Astrocyte (in vitro differentiated cells and primary cell): ENCODE measurements at regions not wholly inside any gene's neighbourhood (a gene's known extent, or its start where the extent isn't known, plus 50 kb on each side); places are given as distances from the start of the nearest gene placed in this dataset.

Experiments used
- DNase-seq: peaks from one replicate; pipeline ENCODE4 v3.0.0-alpha.2; 2010; ENCODE audit warnings: low read depth
- FAIRE-seq: peaks from 2 replicates; lab custom pipeline; 2011; peaks lifted over from hg19 to GRCh38; lab: Jason Lieb, UNC
- H2AFZ ChIP-seq: 2 replicates; pipeline ENCODE4 v1.6.0; 2012; ENCODE audit warnings: low read depth, low read length, inconsistent platforms
- H3K27ac ChIP-seq: 2 replicates; pipeline ENCODE4 v1.5.1; 2011; ENCODE audit warnings: low read depth, low read length, inconsistent platforms
- H3K27me3 ChIP-seq: 2 replicates; pipeline ENCODE4 v1.6.0; 2011; ENCODE audit warnings: low read length, inconsistent platforms; ENCODE audit not compliant: insufficient read depth
- H3K36me3 ChIP-seq: 2 replicates; pipeline ENCODE4 v1.5.1; 2011; ENCODE audit warnings: low read length, inconsistent platforms; ENCODE audit not compliant: insufficient read depth
- H3K4me1 ChIP-seq: 2 replicates; pipeline ENCODE4 v1.5.1; 2011; ENCODE audit warnings: low read length, inconsistent platforms; ENCODE audit not compliant: insufficient read depth
- H3K4me2 ChIP-seq: 2 replicates; pipeline ENCODE4 v1.6.0; 2012; ENCODE audit warnings: low read length, inconsistent platforms
- H3K4me3 ChIP-seq: 2 replicates; pipeline ENCODE4 v1.5.1; 2011; ENCODE audit warnings: low read depth, mild to moderate bottlenecking, low read length, inconsistent platforms; ENCODE audit not compliant: insufficient read depth
- H3K79me2 ChIP-seq: 2 replicates; pipeline ENCODE4 v1.6.0; 2012; ENCODE audit warnings: mild to moderate bottlenecking, low read length, inconsistent platforms; ENCODE audit not compliant: insufficient read depth
- H3K9ac ChIP-seq: 2 replicates; pipeline ENCODE4 v1.6.0; 2012; ENCODE audit warnings: mild to moderate bottlenecking, low read length, inconsistent platforms
- H3K9me3 ChIP-seq: 2 replicates; pipeline ENCODE4 v1.5.1; 2012; ENCODE audit warnings: low read depth, mild to moderate bottlenecking, low read length, inconsistent platforms; ENCODE audit not compliant: insufficient read depth
- H4K20me1 ChIP-seq: 2 replicates; pipeline ENCODE4 v1.6.0; 2012; ENCODE audit warnings: low read length, inconsistent platforms; ENCODE audit not compliant: insufficient read depth
- H3K27ac Mint-ChIP-seq: one replicate; pipeline ENCODE4 v1.8.0; 2021; ENCODE audit warnings: mild to moderate bottlenecking, mixed read lengths; ENCODE audit not compliant: unreplicated experiment
- H3K27me3 Mint-ChIP-seq: one replicate; pipeline ENCODE4 v1.8.0; 2021; ENCODE audit warnings: low read depth, mixed read lengths; ENCODE audit not compliant: unreplicated experiment
- H3K36me3 Mint-ChIP-seq: one replicate; pipeline ENCODE4 v1.8.0; 2021; ENCODE audit warnings: low read depth, mixed read lengths; ENCODE audit not compliant: unreplicated experiment
- H3K4me1 Mint-ChIP-seq: one replicate; pipeline ENCODE4 v1.8.0; 2021; ENCODE audit warnings: low read depth, mixed read lengths; ENCODE audit not compliant: unreplicated experiment
- H3K4me3 Mint-ChIP-seq: one replicate; pipeline ENCODE4 v1.8.0; 2021; ENCODE audit warnings: mild to moderate bottlenecking, moderate library complexity, mixed read lengths; ENCODE audit not compliant: unreplicated experiment
- H3K9me3 Mint-ChIP-seq: one replicate; pipeline ENCODE4 v1.8.0; 2021; ENCODE audit warnings: mild to moderate bottlenecking, mixed read lengths; ENCODE audit not compliant: unreplicated experiment
- EZH2 ChIP-seq: IDR thresholded peaks from 2 replicates; pipeline ENCODE4 v1.6.1; 2012; ENCODE audit warnings: mild to moderate bottlenecking, low read length, inconsistent platforms; ENCODE audit not compliant: insufficient read depth
- TF ChIP-seq, protein P1 (sequence below): IDR thresholded peaks from 2 replicates; pipeline ENCODE4 v1.5.1; 2011; ENCODE audit warnings: low read depth, mild to moderate bottlenecking, inconsistent platforms, low read length, moderate library complexity; ENCODE audit not compliant: insufficient read depth

DNA sequence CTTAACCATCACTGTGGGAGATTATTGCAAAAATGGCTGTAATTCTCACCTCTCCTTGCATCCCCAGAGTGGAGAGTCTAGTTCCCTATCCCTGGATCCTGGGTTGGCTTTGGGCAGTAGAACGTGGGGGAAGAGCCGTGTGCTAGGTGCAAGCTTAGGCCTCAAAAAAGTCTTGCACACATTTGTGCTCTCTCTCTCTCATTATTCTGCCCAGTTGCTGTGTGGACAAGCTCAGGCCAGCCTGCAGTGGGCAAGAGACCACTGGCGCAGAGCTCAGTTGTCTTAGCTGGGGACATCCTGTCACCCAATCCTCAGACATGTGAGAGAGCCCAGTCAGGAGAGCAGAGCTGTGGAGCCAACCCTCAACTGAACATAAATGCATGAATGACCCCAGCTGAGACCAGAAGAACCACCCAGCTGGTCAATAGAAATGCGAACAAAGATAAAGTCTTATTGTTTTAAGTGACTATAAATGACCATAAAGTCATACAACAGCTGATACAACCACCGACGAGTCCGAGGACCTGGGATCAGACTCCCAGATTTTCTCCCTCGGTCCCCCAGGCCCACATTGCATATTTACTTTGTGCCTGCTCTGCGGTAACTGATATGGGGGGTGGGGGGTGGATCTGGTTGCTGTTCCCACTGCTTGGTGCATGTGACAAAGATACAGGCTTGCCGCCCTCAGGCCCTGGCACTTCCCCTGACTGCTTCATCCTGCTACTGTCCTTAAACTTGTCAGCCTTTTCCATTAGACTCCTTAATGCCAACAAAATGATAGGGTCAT lies 166.4 kb upstream of the MVB12B start:
- H3K27ac ChIP-seq: no peak overlapping the region
- H2AFZ ChIP-seq: no peak overlapping the region
- H3K79me2 ChIP-seq: no peaks in the 10 kb centered on the region
- Mint-ChIP-seq H3K4me1 (no peaks in the 10 kb centered on the region), H3K27me3 (peaks cover 28% of the 10 kb centered on the region), H3K36me3 (no peaks in the 10 kb centered on the region), H3K9me3 (no peaks in the 10 kb centered on the region), H3K4me3 (no peak overlapping the region), H3K27ac (no peak overlapping the region)
- DNase-seq (no peak), FAIRE-seq (no peak)
- no peaks in the 10 kb centered on the region for H3K4me1 ChIP-seq
- no peaks in the 10 kb centered on the region for H4K20me1 ChIP-seq
- H3K9me3 ChIP-seq: no peaks in the 10 kb centered on the region
- H3K4me2 ChIP-seq: no peak overlapping the region
- peaks cover 8% of the 10 kb centered on the region for H3K27me3 ChIP-seq
- TF ChIP-seq EZH2: no peak
- TF ChIP-seq, protein P1, sequence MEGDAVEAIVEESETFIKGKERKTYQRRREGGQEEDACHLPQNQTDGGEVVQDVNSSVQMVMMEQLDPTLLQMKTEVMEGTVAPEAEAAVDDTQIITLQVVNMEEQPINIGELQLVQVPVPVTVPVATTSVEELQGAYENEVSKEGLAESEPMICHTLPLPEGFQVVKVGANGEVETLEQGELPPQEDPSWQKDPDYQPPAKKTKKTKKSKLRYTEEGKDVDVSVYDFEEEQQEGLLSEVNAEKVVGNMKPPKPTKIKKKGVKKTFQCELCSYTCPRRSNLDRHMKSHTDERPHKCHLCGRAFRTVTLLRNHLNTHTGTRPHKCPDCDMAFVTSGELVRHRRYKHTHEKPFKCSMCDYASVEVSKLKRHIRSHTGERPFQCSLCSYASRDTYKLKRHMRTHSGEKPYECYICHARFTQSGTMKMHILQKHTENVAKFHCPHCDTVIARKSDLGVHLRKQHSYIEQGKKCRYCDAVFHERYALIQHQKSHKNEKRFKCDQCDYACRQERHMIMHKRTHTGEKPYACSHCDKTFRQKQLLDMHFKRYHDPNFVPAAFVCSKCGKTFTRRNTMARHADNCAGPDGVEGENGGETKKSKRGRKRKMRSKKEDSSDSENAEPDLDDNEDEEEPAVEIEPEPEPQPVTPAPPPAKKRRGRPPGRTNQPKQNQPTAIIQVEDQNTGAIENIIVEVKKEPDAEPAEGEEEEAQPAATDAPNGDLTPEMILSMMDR: no peak
- H3K4me3 ChIP-seq: no peak overlapping the region
- H3K36me3 ChIP-seq: no peaks in the 10 kb centered on the region
- H3K9ac ChIP-seq: no peak overlapping the region

GRCh38 chr9:126160854-126161329 lies 165.7 kb upstream of the MVB12B start:
- FAIRE-seq: no peak
- TF ChIP-seq EZH2: no peak
- TF ChIP-seq, protein P1: no peak
- Mint-ChIP-seq H3K9me3 (peaks cover 1% of the 10 kb centered on the region), H3K27ac (no peak overlapping the region), H3K36me3 (no peaks in the 10 kb centered on the region), H3K4me1 (no peaks in the 10 kb centered on the region), H3K4me3 (no peak overlapping the region), H3K27me3 (peaks cover 30% of the 10 kb centered on the region)
- no peaks in the 10 kb centered on the region for H4K20me1 ChIP-seq
- H3K4me2 ChIP-seq: no peak overlapping the region
- no peak overlapping the region for H3K27ac ChIP-seq
- no peak overlapping the region for H2AFZ ChIP-seq
- H3K4me1 ChIP-seq: no peaks in the 10 kb centered on the region
- DNase-seq: no peak
- H3K9ac ChIP-seq: no peak overlapping the region
- H3K9me3 ChIP-seq: no peaks in the 10 kb centered on the region
- no peaks in the 10 kb centered on the region for H3K79me2 ChIP-seq
- H3K4me3 ChIP-seq: no peak overlapping the region
- no peaks in the 10 kb centered on the region for H3K36me3 ChIP-seq
- H3K27me3 ChIP-seq: peaks cover 8% of the 10 kb centered on the region
